Astrocyte (in vitro differentiated cells and primary cell): ENCODE measurements at regions not wholly inside any gene's neighbourhood (a gene's known extent, or its start where the extent isn't known, plus 50 kb on each side); places are given as distances from the start of the nearest gene placed in this dataset.

ENCODE experiments used
- DNase-seq: peaks from one replicate; pipeline ENCODE4 v3.0.0-alpha.2; 2010; ENCODE audit warnings: low read depth
- FAIRE-seq: peaks from 2 replicates; lab custom pipeline; 2011; peaks lifted over from hg19 to GRCh38; lab: Jason Lieb, UNC
- H2AFZ ChIP-seq: 2 replicates; pipeline ENCODE4 v1.6.0; 2012; ENCODE audit warnings: low read depth, low read length, inconsistent platforms
- H3K27ac ChIP-seq: 2 replicates; pipeline ENCODE4 v1.5.1; 2011; ENCODE audit warnings: low read depth, low read length, inconsistent platforms
- H3K27me3 ChIP-seq: 2 replicates; pipeline ENCODE4 v1.6.0; 2011; ENCODE audit warnings: low read length, inconsistent platforms; ENCODE audit not compliant: insufficient read depth
- H3K36me3 ChIP-seq: 2 replicates; pipeline ENCODE4 v1.5.1; 2011; ENCODE audit warnings: low read length, inconsistent platforms; ENCODE audit not compliant: insufficient read depth
- H3K4me1 ChIP-seq: 2 replicates; pipeline ENCODE4 v1.5.1; 2011; ENCODE audit warnings: low read length, inconsistent platforms; ENCODE audit not compliant: insufficient read depth
- H3K4me2 ChIP-seq: 2 replicates; pipeline ENCODE4 v1.6.0; 2012; ENCODE audit warnings: low read length, inconsistent platforms
- H3K4me3 ChIP-seq: 2 replicates; pipeline ENCODE4 v1.5.1; 2011; ENCODE audit warnings: low read depth, mild to moderate bottlenecking, low read length, inconsistent platforms; ENCODE audit not compliant: insufficient read depth
- H3K79me2 ChIP-seq: 2 replicates; pipeline ENCODE4 v1.6.0; 2012; ENCODE audit warnings: mild to moderate bottlenecking, low read length, inconsistent platforms; ENCODE audit not compliant: insufficient read depth
- H3K9ac ChIP-seq: 2 replicates; pipeline ENCODE4 v1.6.0; 2012; ENCODE audit warnings: mild to moderate bottlenecking, low read length, inconsistent platforms
- H3K9me3 ChIP-seq: 2 replicates; pipeline ENCODE4 v1.5.1; 2012; ENCODE audit warnings: low read depth, mild to moderate bottlenecking, low read length, inconsistent platforms; ENCODE audit not compliant: insufficient read depth
- H4K20me1 ChIP-seq: 2 replicates; pipeline ENCODE4 v1.6.0; 2012; ENCODE audit warnings: low read length, inconsistent platforms; ENCODE audit not compliant: insufficient read depth
- H3K27ac Mint-ChIP-seq: one replicate; pipeline ENCODE4 v1.8.0; 2021; ENCODE audit warnings: mild to moderate bottlenecking, mixed read lengths; ENCODE audit not compliant: unreplicated experiment
- H3K27me3 Mint-ChIP-seq: one replicate; pipeline ENCODE4 v1.8.0; 2021; ENCODE audit warnings: low read depth, mixed read lengths; ENCODE audit not compliant: unreplicated experiment
- H3K36me3 Mint-ChIP-seq: one replicate; pipeline ENCODE4 v1.8.0; 2021; ENCODE audit warnings: low read depth, mixed read lengths; ENCODE audit not compliant: unreplicated experiment
- H3K4me1 Mint-ChIP-seq: one replicate; pipeline ENCODE4 v1.8.0; 2021; ENCODE audit warnings: low read depth, mixed read lengths; ENCODE audit not compliant: unreplicated experiment
- H3K4me3 Mint-ChIP-seq: one replicate; pipeline ENCODE4 v1.8.0; 2021; ENCODE audit warnings: mild to moderate bottlenecking, moderate library complexity, mixed read lengths; ENCODE audit not compliant: unreplicated experiment
- H3K9me3 Mint-ChIP-seq: one replicate; pipeline ENCODE4 v1.8.0; 2021; ENCODE audit warnings: mild to moderate bottlenecking, mixed read lengths; ENCODE audit not compliant: unreplicated experiment
- EZH2 ChIP-seq: IDR thresholded peaks from 2 replicates; pipeline ENCODE4 v1.6.1; 2012; ENCODE audit warnings: mild to moderate bottlenecking, low read length, inconsistent platforms; ENCODE audit not compliant: insufficient read depth
- TF ChIP-seq, protein P1 (sequence below): IDR thresholded peaks from 2 replicates; pipeline ENCODE4 v1.5.1; 2011; ENCODE audit warnings: low read depth, mild to moderate bottlenecking, inconsistent platforms, low read length, moderate library complexity; ENCODE audit not compliant: insufficient read depth

DNA sequence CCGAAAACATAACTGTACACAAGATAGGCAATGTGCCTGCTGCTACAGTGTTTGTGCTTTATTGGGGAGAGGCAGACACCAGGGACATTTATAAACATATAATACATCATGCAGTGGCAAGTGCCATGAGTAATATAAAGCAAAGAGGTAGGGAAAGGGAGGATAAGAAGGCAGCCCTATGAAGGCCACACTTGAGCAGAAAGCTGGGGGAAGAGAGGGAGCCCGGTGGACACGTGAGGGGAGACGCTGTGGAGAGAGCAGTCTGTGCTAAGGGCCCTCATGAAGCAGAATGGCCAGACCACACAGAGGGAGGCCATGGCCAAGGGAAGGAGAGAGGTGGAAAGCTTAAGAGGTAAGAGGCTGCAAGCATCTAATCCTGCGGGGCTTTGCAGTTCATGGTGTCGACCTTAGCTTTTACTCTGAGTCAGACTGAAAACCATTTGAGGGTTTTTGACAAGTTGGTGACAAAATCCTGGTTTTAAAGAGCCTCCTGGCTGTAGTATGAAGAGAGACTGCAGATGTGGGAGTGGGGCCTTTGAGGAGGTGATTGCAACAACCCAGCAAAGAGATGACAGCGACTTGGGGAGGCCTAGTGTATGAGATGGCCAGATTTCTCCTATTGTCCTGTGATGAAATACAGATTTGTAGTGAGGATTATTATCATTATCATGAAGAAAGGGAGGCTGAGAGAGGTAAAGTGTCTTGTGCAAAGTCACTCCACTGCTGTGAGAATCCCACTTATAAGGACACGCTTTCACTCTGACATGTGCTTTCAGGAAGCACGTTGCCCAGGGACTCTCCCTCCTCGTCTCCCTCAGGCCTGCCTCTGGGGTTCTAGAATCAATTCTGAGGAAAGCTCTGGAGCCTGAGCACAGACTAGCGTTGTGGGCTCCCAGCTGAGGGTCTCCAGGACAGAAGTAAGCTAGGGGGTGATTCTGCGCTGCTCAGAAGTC, 192.9 kb downstream of the RHOU start:
- H2AFZ ChIP-seq = no peak overlapping the region
- DNase-seq = no peak
- FAIRE-seq = no peak
- H3K27ac ChIP-seq = no peak overlapping the region
- no peak overlapping the region for H3K4me3 ChIP-seq
- H3K4me1 ChIP-seq = no peaks in the 10 kb centered on the region
- Mint-ChIP-seq H3K36me3 (no peaks in the 10 kb centered on the region), H3K4me1 (peaks cover 13% of the 10 kb centered on the region), H3K27ac (peak overlapping the region; percentile 71), H3K4me3 (no peak overlapping the region), H3K9me3 (no peaks in the 10 kb centered on the region), H3K27me3 (peaks cover 7% of the 10 kb centered on the region)
- no peaks in the 10 kb centered on the region for H4K20me1 ChIP-seq
- H3K79me2 ChIP-seq = no peaks in the 10 kb centered on the region
- no peak overlapping the region for H3K4me2 ChIP-seq
- no peak overlapping the region for H3K9ac ChIP-seq
- peaks cover 9% of the 10 kb centered on the region for H3K27me3 ChIP-seq
- no peak for TF ChIP-seq EZH2
- TF ChIP-seq, protein P1, sequence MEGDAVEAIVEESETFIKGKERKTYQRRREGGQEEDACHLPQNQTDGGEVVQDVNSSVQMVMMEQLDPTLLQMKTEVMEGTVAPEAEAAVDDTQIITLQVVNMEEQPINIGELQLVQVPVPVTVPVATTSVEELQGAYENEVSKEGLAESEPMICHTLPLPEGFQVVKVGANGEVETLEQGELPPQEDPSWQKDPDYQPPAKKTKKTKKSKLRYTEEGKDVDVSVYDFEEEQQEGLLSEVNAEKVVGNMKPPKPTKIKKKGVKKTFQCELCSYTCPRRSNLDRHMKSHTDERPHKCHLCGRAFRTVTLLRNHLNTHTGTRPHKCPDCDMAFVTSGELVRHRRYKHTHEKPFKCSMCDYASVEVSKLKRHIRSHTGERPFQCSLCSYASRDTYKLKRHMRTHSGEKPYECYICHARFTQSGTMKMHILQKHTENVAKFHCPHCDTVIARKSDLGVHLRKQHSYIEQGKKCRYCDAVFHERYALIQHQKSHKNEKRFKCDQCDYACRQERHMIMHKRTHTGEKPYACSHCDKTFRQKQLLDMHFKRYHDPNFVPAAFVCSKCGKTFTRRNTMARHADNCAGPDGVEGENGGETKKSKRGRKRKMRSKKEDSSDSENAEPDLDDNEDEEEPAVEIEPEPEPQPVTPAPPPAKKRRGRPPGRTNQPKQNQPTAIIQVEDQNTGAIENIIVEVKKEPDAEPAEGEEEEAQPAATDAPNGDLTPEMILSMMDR = no peak
- no peaks in the 10 kb centered on the region for H3K9me3 ChIP-seq
- no peaks in the 10 kb centered on the region for H3K36me3 ChIP-seq

DNA sequence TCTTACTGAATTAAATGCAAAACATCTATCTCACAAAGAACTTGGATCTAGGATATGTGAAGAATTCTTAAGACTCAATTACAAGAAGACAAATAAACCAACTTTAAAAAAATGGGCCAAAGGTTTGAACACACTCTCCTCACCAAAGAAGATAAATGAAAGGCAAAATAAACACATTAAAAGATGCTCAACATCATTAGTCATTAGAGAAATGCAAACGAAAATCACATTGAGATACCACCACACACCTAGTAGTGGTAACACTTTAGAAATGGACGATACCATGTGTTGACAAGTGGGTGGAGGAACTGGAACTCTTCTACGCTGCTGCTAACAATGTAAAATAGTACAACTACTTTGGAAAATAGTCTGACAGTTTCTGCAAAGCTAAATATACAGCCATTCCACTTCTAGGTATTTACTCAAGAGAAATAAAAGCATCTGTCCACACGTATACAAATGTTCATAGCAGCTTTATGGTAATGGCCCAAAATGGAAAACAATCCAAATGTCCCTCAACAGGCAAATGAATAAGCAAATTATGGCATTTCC, 194.3 kb downstream of the RHOU start:
- DNase-seq (no peak), FAIRE-seq (no peak)
- no peaks in the 10 kb centered on the region for H4K20me1 ChIP-seq
- H3K36me3 ChIP-seq = no peaks in the 10 kb centered on the region
- no peak overlapping the region for H3K4me2 ChIP-seq
- Mint-ChIP-seq H3K4me3 (no peak overlapping the region), H3K27me3 (peaks cover 16% of the 10 kb centered on the region), H3K4me1 (peaks cover 13% of the 10 kb centered on the region), H3K36me3 (peaks cover 2% of the 10 kb centered on the region), H3K9me3 (no peaks in the 10 kb centered on the region), H3K27ac (no peak overlapping the region)
- peaks cover 16% of the 10 kb centered on the region for H3K27me3 ChIP-seq
- no peak overlapping the region for H3K27ac ChIP-seq
- no peak overlapping the region for H3K4me3 ChIP-seq
- no peak overlapping the region for H2AFZ ChIP-seq
- TF ChIP-seq, protein P1 = no peak
- no peak for TF ChIP-seq EZH2
- H3K9me3 ChIP-seq = no peaks in the 10 kb centered on the region
- H3K9ac ChIP-seq = no peak overlapping the region
- H3K4me1 ChIP-seq = no peaks in the 10 kb centered on the region
- H3K79me2 ChIP-seq = no peaks in the 10 kb centered on the region
